Colonic mucosa (tissue), 4 donors: ENCODE measurements at regions not wholly inside any gene's neighbourhood (a gene's known extent, or its start where the extent isn't known, plus 50 kb on each side); places are given as distances from the start of the nearest gene placed in this dataset.

ENCODE experiments used
- DNase-seq: peaks from one replicate; pipeline ENCODE4 v3.0.0-alpha.2; 2020
- H3K27ac ChIP-seq: fragments of 200-600 bp; one replicate; pipeline ENCODE4 v1.8.0; 2021
- H3K27me3 ChIP-seq: fragments of 200-600 bp; one replicate; pipeline ENCODE4 v1.8.0; 2021
- H3K36me3 ChIP-seq: fragments of 200-600 bp; one replicate; pipeline ENCODE4 v1.8.0; 2021
- H3K4me1 ChIP-seq: fragments of 200-600 bp; one replicate; pipeline ENCODE4 v1.8.0; 2021; ENCODE audit warnings: mild to moderate bottlenecking
- H3K4me3 ChIP-seq: fragments of 200-600 bp; one replicate; pipeline ENCODE4 v1.8.0; 2021
- H3K9ac ChIP-seq, 2 donors: one replicate each; pipeline ENCODE4 v1.7.0; 2013; ENCODE audit warnings: control low read depth in 2 of 2, low read depth in 2 of 2, low read length in 2 of 2
- H3K9me3 ChIP-seq: fragments of 200-600 bp; one replicate; pipeline ENCODE4 v1.8.0; 2021
- CTCF ChIP-seq: fragments of 200-600 bp; IDR thresholded peaks from one replicate; pipeline ENCODE4 v1.8.0; 2022; ENCODE audit warnings: antibody characterized with exemption, mild to moderate bottlenecking
- intact Hi-C: fragments of 100-400 bp; cut with DNase I; formaldehyde crosslinking; loops from one replicate; pipeline ENCODE4 v1.14.1; 2022
- donor health status: healthy.
- donor health status: DM: no; HTN: no; CAD: no.
- donor health status: DM: no; HTN: no; CAD: no.

- Histone ChIP-seq H3K36me3 (no peaks in the 10 kb centered on the region), H3K27ac (no peak overlapping the region), H3K4me1 (no peaks in the 10 kb centered on the region), H3K27me3 (no peaks in the 10 kb centered on the region), H3K4me3 (no peak overlapping the region), H3K9me3 (no peaks in the 10 kb centered on the region), H3K9ac (no peak overlapping the region)
- TF ChIP-seq CTCF: no peak
- intact Hi-C loops: no loop called here
- no peak for DNase-seq
Observed at GRCh38 chr13:55402870-55403269, 1737.8 kb upstream of the PRR20A start.

- H3K4me1 ChIP-seq: no peaks in the 10 kb centered on the region
- H3K27ac ChIP-seq: no peak overlapping the region
- intact Hi-C loops: no loop called here
- no peaks in the 10 kb centered on the region for H3K9me3 ChIP-seq
- H3K4me3 ChIP-seq: no peak overlapping the region
- no peak for DNase-seq
- H3K9ac ChIP-seq: no peak overlapping the region
- no peaks in the 10 kb centered on the region for H3K27me3 ChIP-seq
- TF ChIP-seq CTCF: no peak
- H3K36me3 ChIP-seq: no peaks in the 10 kb centered on the region
Observed at GRCh38 chr13:55403887-55404487, 1736.7 kb upstream of the PRR20A start.

- Histone ChIP-seq H3K9me3 (no peaks in the 10 kb centered on the region), H3K9ac (no peak overlapping the region), H3K27ac (no peak overlapping the region), H3K4me1 (no peaks in the 10 kb centered on the region), H3K36me3 (no peaks in the 10 kb centered on the region), H3K27me3 (no peaks in the 10 kb centered on the region), H3K4me3 (no peak overlapping the region)
- no peak for TF ChIP-seq CTCF
- no peak for DNase-seq
- intact Hi-C loops: no loop called here
Observed at GRCh38 chr13:55410398-55411330, 1730.1 kb upstream of the PRR20A start.

- Histone ChIP-seq H3K36me3 (no peaks in the 10 kb centered on the region), H3K4me1 (no peaks in the 10 kb centered on the region), H3K9me3 (no peaks in the 10 kb centered on the region), H3K9ac (no peak overlapping the region), H3K27ac (no peak overlapping the region), H3K27me3 (no peaks in the 10 kb centered on the region), H3K4me3 (no peak overlapping the region)
- intact Hi-C loops: no loop called here
- DNase-seq: no peak
- TF ChIP-seq CTCF: no peak
Observed at GRCh38 chr13:55418095-55418494, 1722.6 kb upstream of the PRR20A start.

- intact Hi-C loops: no loop called here
- Histone ChIP-seq H3K27me3 (no peaks in the 10 kb centered on the region), H3K27ac (no peak overlapping the region), H3K9me3 (no peaks in the 10 kb centered on the region), H3K4me3 (no peak overlapping the region), H3K36me3 (no peaks in the 10 kb centered on the region), H3K9ac (no peak overlapping the region), H3K4me1 (no peaks in the 10 kb centered on the region)
- TF ChIP-seq CTCF: no peak
- DNase-seq: no peak
Observed at GRCh38 chr13:55432814-55433213, 1707.9 kb upstream of the PRR20A start.
